ENCODE measurements at regions not wholly inside any gene's neighbourhood (a gene's known extent, or its start where the extent isn't known, plus 50 kb on each side); places are given as distances from the start of the nearest gene placed in this dataset.

DNA sequence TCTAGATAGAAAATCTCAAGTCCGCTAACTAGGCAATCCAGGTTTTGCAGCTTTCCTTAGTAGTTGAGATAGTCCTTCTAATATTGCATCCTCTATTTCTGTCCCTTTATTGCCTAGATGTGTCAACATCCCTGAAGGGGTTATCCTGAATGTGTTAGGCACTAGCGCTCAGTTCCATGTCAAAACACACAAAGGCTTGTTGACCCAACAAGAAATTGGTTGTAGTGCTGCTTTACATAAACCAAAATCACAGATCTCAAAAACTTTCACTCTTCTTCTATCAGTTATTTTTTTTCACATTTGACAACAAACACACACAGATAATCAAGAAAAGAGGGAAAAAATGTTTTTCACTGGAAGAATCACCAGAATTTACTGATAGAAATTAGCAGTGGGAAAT, 51.4 kb upstream of the SOX2 start:
- DNase-seq, result no peak

DNA sequence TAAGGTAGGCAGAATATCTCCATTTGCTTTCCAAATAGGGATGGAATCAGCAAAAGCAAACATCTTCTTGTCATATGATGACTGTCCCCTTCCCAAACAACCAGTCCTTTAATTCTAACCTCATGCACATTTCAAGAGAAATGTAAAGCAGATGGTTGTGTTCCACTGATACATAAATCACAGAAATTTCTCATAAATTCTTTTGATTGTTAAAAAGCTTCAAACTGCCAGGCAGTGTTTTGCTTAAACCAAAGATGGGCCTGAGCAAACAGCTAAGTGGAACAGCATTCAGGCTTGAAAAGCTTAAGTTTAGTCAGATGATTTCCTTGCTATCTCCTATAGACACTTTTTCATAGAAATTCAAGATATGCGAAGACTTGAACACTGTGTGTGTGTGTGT, 74.3 kb upstream of the SOX2 start:
- no peak for DNase-seq

DNA sequence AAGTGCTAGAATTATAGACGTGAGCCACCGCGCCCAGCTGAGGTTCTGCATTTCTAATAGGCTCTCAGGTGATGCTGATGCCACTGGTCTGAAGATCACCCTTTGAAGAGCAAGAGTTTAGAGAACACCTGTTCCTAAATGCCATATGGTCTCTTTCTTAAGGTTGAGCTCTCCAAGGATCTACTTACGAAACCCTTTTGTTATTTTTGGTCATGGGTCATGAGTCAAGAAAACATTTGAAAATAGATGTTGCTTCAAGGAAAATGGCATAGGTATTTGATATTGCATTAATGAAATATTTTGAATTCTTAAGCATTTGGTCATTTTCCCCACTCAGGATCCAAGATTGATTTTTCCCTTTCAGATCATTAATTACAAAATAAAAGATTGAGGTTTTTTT, 74.7 kb upstream of the SOX2 start:
- no peak for DNase-seq

DNA sequence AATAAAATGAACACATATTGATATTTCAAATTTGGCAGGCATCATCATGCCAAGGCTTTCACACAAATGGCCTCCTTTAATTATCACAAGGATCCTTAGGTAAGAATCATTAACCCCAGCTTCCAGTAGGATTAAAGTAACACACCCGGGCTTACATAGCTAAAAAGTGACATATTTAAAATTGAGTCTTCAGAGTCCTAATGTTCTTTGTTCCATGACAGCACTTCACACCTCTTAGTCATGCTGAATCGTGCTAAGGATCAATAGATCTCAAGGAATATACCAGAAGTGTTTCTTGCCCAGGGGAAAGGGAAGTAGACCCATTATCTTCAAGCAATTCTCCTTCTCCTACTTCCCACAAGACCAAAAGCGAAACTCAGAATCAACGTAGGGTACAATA, 76.6 kb upstream of the SOX2 start:
- no peak for DNase-seq

DNA sequence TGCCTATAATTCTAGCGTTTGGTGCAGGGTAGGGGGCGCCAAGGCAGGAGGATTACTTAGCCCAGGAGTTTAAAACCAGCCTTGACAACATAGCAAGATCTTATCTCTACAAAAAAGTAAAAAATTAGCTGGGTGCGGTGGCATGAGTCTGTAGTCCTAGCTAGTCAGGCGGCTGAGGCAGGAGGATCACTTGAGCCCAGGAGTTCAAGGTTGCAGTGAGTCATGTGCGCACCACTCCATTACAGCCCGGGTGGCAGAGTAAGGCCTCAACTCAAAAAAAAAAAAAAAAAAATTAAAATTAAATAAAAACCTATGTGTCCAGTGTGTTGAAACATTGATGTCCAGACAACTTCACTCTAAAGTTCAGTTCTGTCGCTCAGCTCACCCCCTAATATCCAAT, 78.2 kb upstream of the SOX2 start:
- DNase-seq, result no peak

DNA sequence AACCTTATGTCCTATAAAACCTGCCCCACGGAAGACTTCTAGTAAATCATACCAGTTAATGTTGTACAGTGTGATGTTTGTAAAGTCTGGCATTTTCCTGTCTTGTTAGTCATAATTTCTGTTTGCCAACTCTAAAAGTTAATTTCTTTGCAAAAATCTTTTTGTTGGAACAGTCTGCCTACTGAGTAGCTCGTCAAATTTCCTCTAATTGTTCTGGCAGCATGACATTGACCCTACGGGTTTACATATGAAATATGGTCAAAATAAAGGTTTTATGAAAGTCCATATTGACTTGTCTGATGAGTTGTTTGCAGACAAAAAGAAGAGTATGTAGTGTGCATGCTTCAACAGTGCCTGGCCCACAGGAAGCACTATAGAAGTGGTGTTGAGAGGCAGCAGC, 79.8 kb upstream of the SOX2 start:
- no peak for DNase-seq

DNA sequence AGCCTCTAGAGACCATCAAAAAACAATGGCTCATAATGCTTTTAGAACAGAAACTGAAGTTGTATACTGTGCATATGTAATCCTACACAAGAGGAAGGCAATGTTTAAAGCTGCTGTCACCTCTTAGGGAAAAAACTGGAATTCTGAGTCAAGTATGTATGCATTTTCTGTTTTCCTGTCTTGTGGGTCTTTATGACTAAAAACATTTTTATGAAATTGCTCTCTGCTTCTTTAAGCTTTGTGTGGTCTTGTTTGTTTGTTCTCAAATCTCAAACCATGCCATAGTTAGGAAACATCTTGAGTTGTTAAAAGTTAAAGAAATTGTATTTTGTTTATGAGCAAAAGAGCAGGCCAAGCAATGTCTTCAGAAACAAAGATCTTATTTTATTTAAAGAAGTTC, 80.9 kb upstream of the SOX2 start:
- DNase-seq, result no peak

DNA sequence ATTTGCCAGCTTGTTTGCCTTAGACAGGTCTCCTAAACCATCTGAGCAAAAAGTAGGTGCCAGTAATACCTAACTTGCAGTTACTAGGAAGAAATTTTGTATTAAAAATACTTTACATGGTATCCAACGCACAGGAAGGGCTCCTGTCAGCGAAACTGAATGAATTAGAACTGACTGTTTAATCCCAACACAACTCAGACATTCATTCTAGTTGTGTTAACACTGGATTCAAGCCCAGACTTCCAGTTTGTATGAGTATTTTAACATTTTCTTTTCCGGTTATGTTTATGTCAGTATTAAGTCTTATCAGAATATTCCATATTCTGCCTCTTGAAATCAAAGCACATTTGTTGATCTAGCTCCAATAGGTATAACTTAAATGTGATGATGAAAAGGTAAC, 82.0 kb upstream of the SOX2 start:
- DNase-seq, result no peak

DNA sequence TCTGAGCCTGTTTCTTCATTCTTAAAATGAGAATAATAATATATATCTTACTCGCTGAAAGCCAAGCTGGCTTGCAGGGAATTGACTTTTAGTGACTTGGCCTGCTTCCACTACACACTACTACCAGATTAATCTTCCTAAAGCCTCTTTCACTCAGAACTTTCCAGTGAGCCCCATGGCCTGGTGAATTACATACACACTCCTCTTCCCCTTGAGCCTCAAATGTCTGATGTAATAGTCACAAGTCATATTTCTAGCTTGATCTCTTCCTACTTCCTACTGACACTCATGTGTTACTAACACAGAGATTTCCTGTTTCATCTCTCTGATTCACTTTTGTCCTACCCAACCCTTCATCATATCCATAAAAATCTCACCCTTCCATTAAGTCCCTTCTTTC, 82.7 kb upstream of the SOX2 start:
- no peak for DNase-seq

DNA sequence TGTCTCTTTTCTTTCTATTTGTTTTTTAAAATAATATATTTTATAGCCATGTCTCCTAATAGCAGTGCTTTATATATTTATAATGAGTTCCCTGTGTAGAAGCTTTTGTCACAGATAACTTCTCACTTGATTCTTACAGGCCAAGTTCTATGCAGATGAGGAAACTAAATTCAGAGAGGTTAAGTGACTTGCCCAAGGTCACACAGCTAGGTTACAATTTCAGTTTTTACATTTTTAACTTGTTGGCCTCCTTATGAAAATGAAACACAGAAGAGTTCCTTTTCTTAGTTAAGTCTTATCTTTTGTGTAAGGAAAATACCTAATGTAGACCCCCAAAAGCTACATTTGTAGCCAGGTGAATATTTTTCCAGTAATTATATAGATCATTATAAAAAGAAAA, 83.3 kb upstream of the SOX2 start:
- DNase-seq, result no peak

DNA sequence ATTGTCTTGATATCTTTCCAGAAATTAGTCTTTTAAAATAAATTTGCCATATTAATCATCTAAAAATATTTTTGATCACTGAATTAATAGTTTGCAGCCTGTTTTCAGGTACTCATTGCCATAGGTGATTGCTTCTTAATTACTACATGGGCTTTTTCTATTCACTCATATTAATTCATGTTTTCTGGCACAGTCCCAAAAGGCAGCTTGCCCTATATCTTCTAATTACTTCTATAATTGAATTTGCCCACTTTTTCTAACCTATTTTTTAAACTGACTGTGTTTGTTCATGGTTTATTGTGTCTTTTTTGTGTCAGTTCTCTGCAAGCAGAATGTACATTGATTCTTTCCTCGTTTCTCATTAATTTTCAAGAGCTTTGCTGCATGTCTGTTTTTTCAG, 85.7 kb upstream of the SOX2 start:
- DNase-seq, result no peak

DNA sequence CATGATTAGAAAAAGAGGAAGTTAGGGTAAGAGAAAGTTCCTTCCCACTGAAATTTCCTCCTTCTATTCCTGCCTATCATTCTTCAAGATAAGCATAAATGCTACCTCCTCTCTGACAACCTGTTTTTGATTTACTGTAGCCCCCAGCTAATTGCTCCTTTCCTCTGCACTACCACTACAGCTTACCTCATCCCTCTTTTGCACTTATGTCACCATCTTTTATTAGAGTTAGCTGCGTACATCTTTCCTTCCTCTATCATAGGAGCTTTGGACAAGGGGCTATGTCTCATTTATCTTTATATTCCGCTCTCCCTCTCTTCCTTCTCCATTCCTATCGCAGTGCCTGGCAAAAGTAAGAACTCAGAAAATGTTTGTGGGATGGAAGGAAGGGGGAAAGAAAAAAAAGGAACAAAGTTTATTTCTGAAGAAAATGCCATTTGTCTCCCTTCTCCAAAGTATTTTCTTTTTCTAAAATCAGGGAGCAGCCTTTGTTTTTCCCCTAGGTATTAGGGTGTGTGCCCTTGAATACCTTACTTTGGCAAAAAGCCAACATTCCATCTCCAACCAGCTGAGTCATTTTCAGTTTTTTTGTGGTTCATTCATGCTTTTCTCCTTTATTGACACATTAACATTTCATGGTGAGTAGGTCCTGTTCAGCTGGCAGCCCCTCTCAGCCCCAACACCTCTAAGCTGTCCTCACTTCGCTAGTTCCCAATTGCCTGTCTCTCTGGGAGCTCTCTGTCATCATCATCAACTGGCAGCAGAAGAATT, 87.6 kb upstream of the SOX2 start:
- no peak for DNase-seq

DNA sequence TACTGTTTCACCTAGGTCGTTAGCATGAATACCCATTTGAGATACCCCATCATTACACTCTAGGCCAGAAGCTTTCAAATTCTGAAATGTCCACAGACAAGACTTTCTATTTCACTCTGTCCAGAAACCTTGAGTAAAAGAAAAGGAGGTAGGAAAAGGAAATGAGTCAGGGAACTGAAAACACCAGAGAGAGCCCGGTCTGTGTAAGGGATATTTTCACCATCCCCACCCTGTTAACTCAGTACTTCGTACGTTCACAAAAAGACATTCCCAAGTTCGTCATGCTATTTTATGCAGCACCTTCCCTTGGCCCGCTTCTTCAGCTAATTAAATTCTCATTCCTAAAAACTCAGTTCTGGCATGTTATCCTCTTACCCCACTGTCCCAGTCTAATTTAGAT, 89.4 kb upstream of the SOX2 start:
- no peak for DNase-seq

DNA sequence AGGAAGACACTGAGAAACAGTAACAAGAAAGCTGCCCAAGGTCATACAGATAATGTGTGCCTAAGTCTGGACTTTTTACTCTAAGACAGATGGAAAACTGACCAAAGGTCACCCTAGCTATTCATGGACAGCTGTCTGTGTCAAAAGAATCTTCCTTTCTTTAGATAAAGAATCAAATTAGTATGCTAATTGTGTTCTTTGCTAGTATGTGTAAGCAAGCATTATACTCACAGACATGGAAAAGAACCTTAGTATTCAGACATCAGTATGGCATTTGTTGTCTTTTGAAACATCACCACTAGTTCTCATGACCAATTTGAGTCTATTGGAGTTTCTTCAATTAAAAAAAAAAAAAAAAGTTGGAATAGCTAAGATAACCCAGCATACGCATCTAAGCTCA, 91.8 kb upstream of the SOX2 start:
- DNase-seq, result no peak

DNA sequence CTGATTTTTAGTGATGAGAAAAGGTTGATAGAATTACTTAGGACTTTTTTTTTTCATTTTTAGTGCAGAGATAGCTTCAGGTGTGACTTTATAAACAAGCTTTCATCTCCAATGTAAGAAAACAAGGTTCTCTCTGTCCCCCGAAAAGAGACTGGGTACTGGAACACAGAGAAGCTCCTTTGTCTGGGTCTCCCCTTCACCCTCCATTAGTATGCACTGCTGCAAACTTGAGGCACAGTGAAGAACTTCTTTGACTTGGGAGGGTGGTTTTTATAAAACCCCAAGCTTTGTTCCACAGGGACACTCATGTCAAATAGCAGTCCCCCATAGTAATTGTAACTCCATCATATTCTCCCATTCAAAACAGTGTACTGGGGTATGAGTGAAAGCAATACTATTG, 93.5 kb upstream of the SOX2 start:
- no peak for DNase-seq

DNA sequence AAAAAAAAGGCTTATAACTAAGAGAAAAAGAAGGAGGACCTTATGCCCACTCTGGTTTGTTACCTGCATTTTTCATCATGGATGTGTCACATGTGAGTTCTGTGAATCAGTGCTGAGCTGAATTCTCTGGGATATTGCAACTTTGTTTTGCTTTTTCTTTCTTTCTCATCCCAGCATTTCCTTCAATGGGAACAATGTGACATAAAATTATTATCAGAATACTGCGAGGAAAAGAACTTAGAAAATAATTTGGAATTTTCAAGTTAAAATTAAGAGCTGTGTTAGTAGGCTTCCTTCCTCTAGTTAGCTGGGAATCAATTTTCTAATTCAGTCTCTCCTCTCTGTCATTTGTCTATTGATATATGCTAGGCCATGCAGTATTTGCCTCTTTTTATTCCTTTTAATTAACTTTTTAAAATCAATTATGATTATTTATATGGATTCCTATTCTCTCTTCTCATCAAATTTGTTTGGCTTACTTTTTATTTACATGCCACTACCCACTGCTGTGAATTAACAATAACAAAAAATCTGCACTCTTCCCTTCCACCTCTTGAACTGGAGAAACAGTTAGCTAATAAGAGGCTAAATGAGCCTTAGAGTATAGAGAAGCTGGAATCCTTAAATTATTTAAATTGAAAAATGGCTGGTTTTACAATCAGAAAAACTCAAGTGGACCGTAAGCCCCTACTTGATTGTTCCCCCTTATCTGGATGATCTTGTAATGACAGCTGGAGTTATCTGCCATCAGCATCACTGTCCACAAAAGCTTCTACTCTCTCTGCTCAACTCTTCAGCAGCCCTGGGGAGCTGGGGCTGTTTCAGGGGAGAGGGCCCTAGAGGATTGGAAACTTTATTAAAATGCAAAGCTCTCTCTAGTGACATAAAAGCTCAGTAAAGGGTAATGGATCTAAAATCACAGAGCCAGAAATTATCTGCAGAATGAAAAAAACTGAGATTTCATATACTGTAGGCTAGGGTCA, 95.3 kb upstream of the SOX2 start:
- no peak for DNase-seq

DNA sequence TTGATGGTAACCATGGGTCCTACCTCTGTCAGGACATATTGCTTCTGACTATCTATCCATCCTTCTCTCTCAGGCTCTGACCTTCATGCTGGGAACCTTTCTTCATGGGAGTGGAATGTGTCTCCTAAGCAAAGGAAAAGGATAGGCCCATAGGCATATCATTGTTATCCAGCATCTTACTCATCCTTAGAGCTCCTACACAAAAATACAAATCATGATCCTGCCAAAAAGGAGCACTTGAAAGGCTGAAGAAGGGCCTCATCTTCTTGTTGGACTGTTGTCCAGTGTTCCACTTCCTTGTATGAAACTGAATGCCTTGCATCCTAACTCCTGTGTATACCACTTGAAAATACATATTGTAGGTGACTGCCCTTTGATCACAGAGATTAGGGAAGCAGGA, 96.1 kb upstream of the SOX2 start:
- no peak for DNase-seq

DNA sequence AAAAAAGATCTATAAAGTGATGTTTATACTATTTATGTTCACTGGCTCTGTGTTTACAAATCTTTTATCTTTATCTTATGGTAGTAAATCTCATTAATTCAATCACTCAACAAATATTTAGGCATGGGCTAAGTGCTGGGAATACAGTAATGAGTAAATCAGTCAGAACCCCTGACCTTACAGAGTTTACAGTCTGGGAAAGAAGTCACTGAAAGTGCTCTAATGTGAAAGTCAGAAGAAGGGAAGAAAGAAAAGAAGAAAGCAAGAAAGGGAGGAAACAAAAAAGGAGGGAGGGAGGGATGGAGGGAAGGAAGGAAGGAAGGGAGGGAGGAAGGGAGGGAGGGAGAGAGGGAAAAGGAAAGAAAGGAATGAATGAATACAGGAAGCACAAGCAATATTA, 96.8 kb upstream of the SOX2 start:
- no peak for DNase-seq

DNA sequence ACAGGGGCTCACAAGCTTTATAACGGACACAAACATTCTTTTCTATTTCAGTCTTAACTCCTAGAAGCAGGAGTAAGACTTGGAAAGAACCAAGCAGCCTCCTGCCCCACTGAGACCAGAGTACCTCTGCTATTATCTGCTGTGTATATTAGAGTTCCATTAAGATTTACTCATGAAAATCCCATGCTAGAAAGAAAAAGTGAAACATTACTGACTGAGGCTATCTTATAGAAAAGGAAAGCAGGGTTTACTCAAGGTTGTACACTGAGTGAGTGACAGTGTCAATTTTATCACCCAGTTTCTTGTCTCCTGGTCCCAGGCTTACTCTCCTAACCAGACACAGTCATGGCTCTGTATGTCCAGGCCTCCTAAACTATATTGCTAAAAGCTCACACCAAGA, 97.9 kb upstream of the SOX2 start:
- no peak for DNase-seq

DNA sequence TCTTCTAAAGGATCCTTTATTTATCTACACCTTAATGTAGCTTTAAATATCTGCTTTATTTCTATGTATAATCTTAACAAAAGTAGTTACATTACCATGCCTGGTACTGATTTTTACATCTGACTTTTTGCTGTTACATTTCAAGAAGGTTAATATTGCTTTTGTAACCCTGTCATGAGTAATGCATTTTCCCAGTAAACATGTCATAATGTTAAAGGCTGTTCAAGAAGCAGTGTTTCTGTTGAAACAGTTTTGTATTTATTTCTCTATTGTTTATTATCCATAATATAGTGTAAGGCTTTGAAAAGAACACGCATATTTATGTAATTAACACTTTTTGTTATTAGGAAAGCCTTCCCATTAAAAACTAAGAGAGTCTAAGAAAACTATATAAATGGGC, 98.5 kb upstream of the SOX2 start:
- DNase-seq, result no peak

DNA sequence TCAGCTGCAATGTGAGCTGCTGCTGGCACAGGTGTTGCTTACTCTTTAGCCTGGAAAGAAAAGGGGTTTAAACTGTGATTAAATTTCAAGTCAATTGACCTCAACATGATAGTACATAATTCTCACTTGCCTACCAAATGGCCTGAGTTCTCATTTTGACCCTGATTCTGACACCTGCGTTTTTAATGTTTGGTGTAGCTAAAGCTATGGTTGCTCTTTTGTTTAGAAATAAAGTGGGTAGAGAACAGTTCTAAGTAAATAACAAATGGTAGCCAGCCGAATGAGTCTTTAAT, 100.8 kb upstream of the SOX2 start:
- no peak for DNase-seq

DNA sequence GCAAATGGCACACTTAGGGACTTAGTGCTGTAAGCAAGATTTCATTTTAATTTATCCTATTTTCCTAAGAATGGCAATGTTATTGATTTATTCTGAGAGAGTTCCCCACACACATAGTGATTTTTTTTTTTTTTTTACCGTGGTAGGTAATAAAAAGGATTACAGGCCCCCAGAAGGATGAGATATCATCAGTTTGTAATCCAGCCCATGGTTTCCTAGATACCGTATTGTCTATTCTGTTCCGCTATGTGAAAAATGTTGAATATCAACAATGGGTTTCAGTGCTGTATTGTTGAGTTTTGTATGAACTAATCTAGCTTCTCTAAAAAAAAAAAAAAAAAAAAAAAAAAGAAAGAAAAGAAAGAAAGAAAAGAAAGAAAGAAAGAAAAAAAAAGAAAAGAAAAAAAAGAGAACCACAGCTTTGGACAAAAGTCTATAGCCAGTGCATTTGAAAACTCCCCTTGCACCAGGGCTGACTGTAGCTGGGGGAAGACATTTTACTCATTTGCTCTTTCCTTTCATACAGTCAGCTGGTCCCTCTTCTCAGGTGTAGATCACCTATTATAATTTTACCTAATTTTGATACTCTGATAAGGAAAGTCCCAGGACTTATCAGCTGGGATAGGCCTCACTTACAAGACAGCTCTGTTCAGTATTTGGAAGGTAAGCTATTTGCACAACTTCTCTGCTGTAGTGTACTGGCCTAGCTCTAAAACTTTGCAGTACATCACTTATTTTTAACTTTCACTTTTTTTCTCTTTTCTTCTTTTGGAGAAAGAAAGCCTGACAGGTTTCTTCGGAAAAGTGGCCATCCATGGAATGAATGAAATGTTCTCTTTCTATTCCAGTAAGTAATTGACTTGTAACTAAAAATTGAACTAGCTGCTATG, 101.4 kb upstream of the SOX2 start:
- no peak for DNase-seq

Measured in right lung (tissue), 2 donors.